GM12891 (cell line): ENCODE measurements at regions not wholly inside any gene's neighbourhood (a gene's known extent, or its start where the extent isn't known, plus 50 kb on each side); places are given as distances from the start of the nearest gene placed in this dataset.

ENCODE experiments used
- PAX5 ChIP-seq: IDR thresholded peaks from 2 replicates; pipeline ENCODE4 v1.6.1; 2011; ENCODE audit warnings: low read length, moderate library complexity, mild to moderate bottlenecking; ENCODE audit not compliant: insufficient read depth, severe bottlenecking
- POLR2A ChIP-seq: IDR thresholded peaks from 2 replicates; pipeline ENCODE4 v1.6.1; 2011; ENCODE audit warnings: low read depth, low read length, control low read depth
- TAF1 ChIP-seq: IDR thresholded peaks from 2 replicates; pipeline ENCODE4 v1.6.1; 2011; ENCODE audit warnings: low read depth, low read length, control low read depth

DNA sequence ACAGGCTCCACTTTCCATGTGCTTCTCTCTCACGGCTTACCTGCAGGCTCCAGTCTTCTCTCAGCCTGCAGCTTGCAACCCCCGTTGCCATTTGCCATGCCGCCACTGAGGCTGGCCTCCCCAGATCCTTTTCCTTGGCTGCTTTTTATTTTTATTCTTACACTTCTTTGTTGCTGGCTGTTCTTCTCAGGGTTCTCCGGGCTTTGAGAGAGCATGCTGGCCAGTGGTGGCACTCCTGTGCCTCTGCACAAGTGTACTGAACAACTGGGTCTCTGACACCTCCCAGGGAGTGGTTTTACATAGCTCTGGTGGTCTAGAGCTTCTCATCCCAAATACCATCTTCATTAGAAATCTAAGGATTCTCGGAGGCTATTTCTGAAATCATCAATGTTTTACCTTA lies 241.7 kb upstream of the MTNR1B start:
- TF ChIP-seq TAF1 = no peak
- no peak for TF ChIP-seq POLR2A
- no peak for TF ChIP-seq PAX5
